IMR-90 (cell line): ENCODE measurements at regions not wholly inside any gene's neighbourhood (a gene's known extent, or its start where the extent isn't known, plus 50 kb on each side); places are given as distances from the start of the nearest gene placed in this dataset.

Experiments used
- ATAC-seq: fragments of 200-7000 bp; cut with Tn5 transposase; 2 replicates; pipeline ENCODE4 v1.9.1; 2020; ENCODE audit warnings: low read depth, mild to moderate bottlenecking, moderate library complexity
- BruUV-seq: library from RNA; stranded (reverse); fragments of 400-500 nt; replicated peaks from 2 replicates; lab custom pipeline; 2021; lab: Mats Ljungman, UMichigan
- CTCF ChIA-PET: fragments of 300-600 bp; formaldehyde crosslinking; extraction: SDS; loops from one replicate; lab custom pipeline; 2021; ENCODE audit warnings: antibody characterized with exemption; lab: Yijun Ruan, JAX
- POLR2A ChIA-PET: fragments of 300-600 bp; sonication (Branson Sonifier 250); formaldehyde crosslinking; loops from one replicate; lab custom pipeline; 2022; ENCODE audit warnings: antibody characterized with exemption; ENCODE audit not compliant: unreplicated experiment; lab: Charles Lee
- DNase-seq: peaks from one replicate; pipeline ENCODE4 v3.0.0; 2013
- H2AFZ ChIP-seq: replicated peaks from 2 replicates; pipeline ENCODE3; 2013; ENCODE audit warnings: low read length, mild to moderate bottlenecking; ENCODE audit not compliant: poor library complexity
- H2AK5ac ChIP-seq: 2 replicates; pipeline ENCODE4 v1.6.1; 2013; ENCODE audit warnings: low read depth, low read length, inconsistent platforms
- H2AK9ac ChIP-seq: replicated peaks from 2 replicates; pipeline ENCODE3; 2013; ENCODE audit warnings: mild to moderate bottlenecking, low read depth, low read length, moderate library complexity; ENCODE audit not compliant: poor library complexity
- H2BK120ac ChIP-seq: 2 replicates; pipeline ENCODE4 v1.6.1; 2013; ENCODE audit warnings: low read depth, low read length, inconsistent platforms
- H2BK15ac ChIP-seq: 3 replicates; pipeline ENCODE4 v1.6.1; 2013; ENCODE audit warnings: low read depth, low read length, inconsistent platforms
- H2BK20ac ChIP-seq: 2 replicates; pipeline ENCODE4 v1.6.1; 2013; ENCODE audit warnings: low read depth, mild to moderate bottlenecking, inconsistent platforms, low read length, moderate library complexity
- H2BK5ac ChIP-seq: 2 replicates; pipeline ENCODE4 v1.6.1; 2013; ENCODE audit warnings: mild to moderate bottlenecking, low read depth, low read length, inconsistent platforms; ENCODE audit not compliant: poor library complexity, severe bottlenecking
- H3K14ac ChIP-seq: replicated peaks from 2 replicates; pipeline ENCODE4 v1.6.1; 2013; ENCODE audit warnings: low read depth, low read length, inconsistent platforms
- H3K18ac ChIP-seq: 2 replicates; pipeline ENCODE4 v1.6.1; 2013; ENCODE audit warnings: low read depth, low read length, control low read depth
- H3K23ac ChIP-seq: 2 replicates; pipeline ENCODE4 v1.6.1; 2013; ENCODE audit warnings: low read depth, low read length, inconsistent platforms
- H3K27ac ChIP-seq: 2 replicates; pipeline ENCODE4 v1.5.1; 2013; ENCODE audit warnings: mild to moderate bottlenecking, control low read depth, low read length; ENCODE audit not compliant: insufficient read depth
- H3K27me3 ChIP-seq: 2 replicates; pipeline ENCODE4 v1.6.1; 2013; ENCODE audit warnings: low read length; ENCODE audit not compliant: control insufficient read depth, insufficient read depth
- H3K36me3 ChIP-seq: 2 replicates; pipeline ENCODE4 v1.6.1; 2013; ENCODE audit warnings: low read length, mixed read lengths; ENCODE audit not compliant: control insufficient read depth, insufficient read depth
- H3K4ac ChIP-seq: 2 replicates; pipeline ENCODE4 v1.6.1; 2013; ENCODE audit warnings: low read depth, low read length, inconsistent platforms
- H3K4me1 ChIP-seq: 2 replicates; pipeline ENCODE4 v1.6.1; 2013; ENCODE audit warnings: low read length, mixed read lengths; ENCODE audit not compliant: control insufficient read depth, insufficient read depth
- H3K4me2 ChIP-seq: 2 replicates; pipeline ENCODE4 v1.6.1; 2013; ENCODE audit warnings: low read depth, mild to moderate bottlenecking, control low read depth, low read length, moderate library complexity
- H3K4me3 ChIP-seq: 2 replicates; pipeline ENCODE4 v1.5.1; 2013; ENCODE audit warnings: low read depth, mild to moderate bottlenecking, control low read depth, low read length, moderate library complexity; ENCODE audit not compliant: insufficient read depth
- H3K56ac ChIP-seq: 2 replicates; pipeline ENCODE4 v1.6.1; 2013; ENCODE audit warnings: low read length, inconsistent platforms; ENCODE audit not compliant: insufficient read depth; ENCODE audit errors: extremely low read depth
- H3K79me1 ChIP-seq, 2 experiments: 2 replicates each; pipeline ENCODE4 v1.6.1; 2013; ENCODE audit warnings: low read length in 2 of 2, inconsistent platforms in 1 of 2, low read depth in 1 of 2
- H3K9ac ChIP-seq: 2 replicates; pipeline ENCODE4 v1.6.1; 2013; ENCODE audit warnings: low read depth, low read length, control low read depth
- H3K9me1 ChIP-seq: 2 replicates; pipeline ENCODE4 v1.6.1; 2013; ENCODE audit warnings: low read length, inconsistent platforms; ENCODE audit not compliant: insufficient read depth
- H3K9me3 ChIP-seq: 2 replicates; pipeline ENCODE4 v1.6.1; 2013; ENCODE audit warnings: low read length; ENCODE audit not compliant: control insufficient read depth, insufficient read depth
- H4K20me1 ChIP-seq: 2 replicates; pipeline ENCODE4 v1.6.1; 2013; ENCODE audit warnings: low read length, inconsistent platforms; ENCODE audit not compliant: insufficient read depth
- H4K5ac ChIP-seq: 2 replicates; pipeline ENCODE4 v1.6.1; 2013; ENCODE audit warnings: mild to moderate bottlenecking, low read depth, low read length, control low read depth
- H4K8ac ChIP-seq, 2 experiments: 2 replicates each; pipeline ENCODE4 v1.6.1; 2013; ENCODE audit warnings: low read depth in 2 of 2, low read length in 2 of 2, control low read depth in 1 of 2, inconsistent platforms in 1 of 2
- H4K91ac ChIP-seq: 2 replicates; pipeline ENCODE4 v1.6.1; 2013; ENCODE audit warnings: low read depth, low read length, inconsistent platforms; ENCODE audit not compliant: insufficient read depth
- MAZ ChIP-seq: IDR thresholded peaks from 2 replicates; pipeline ENCODE4 v1.6.1; 2012; ENCODE audit warnings: low read depth, mild to moderate bottlenecking, low read length, improper control_type of control experiment, moderate library complexity, borderline replicate concordance
- WGBS, 2 experiments: methylation state at CpG; one replicate each; pipeline versions ENCODE4 v1.1.5 to v1.1.7; 2013; ENCODE audit warnings: missing lambda C conversion rate in 2 of 2; ENCODE audit not compliant: insufficient read length in 1 of 2; ENCODE audit errors: extremely low coverage in 2 of 2; 5-methylcytosine and 5-hydroxymethylcytosine counted together
- dilution Hi-C: fragments of 300-500 bp; cut with HindIII; formaldehyde crosslinking; loops from one replicate; pipeline ENCODE4 v1.14.3; 2018; ENCODE audit warnings: low sequenced_read_pairs; ENCODE audit not compliant: unreplicated experiment
- in situ Hi-C: fragments of 300-500 bp; cut with MboI; formaldehyde crosslinking; loops from 3 replicates; pipeline ENCODE4 v1.14.3; 2019; ENCODE audit warnings: low sequenced_read_pairs, inconsistent platforms, mixed read lengths
- intact Hi-C: fragments of 100-400 bp; cut with micrococcal nuclease; formaldehyde crosslinking; loops from 2 replicates; pipeline ENCODE4 v1.10.0; 2022

GRCh38 chr5:74402553-74402952 lies 238.0 kb downstream of the ENC1 start:
- Histone ChIP-seq H2BK15ac (no peak overlapping the region), H2AK5ac (no peak overlapping the region), H4K91ac (no peak overlapping the region), H3K18ac (no peak overlapping the region), H3K27ac (no peak overlapping the region), H3K9me1 (no peaks in the 10 kb centered on the region), H2AFZ (no peak overlapping the region), H3K27me3 (peaks cover 13% of the 10 kb centered on the region), H3K14ac (no peak overlapping the region), H3K9me3 (peaks cover 4% of the 10 kb centered on the region; the same call in 1 of the 2 replicates), H3K4me1 (no peaks in the 10 kb centered on the region), H3K9ac (no peak overlapping the region), H3K4ac (no peak overlapping the region), H3K79me1 (no peaks in the 10 kb centered on the region), H2BK120ac (no peak overlapping the region), H3K4me2 (no peak overlapping the region), H3K56ac (no peak overlapping the region), H2AK9ac (no peak overlapping the region), H4K20me1 (no peaks in the 10 kb centered on the region), H3K36me3 (no peaks in the 10 kb centered on the region), H3K23ac (no peak overlapping the region), H2BK20ac (no peak overlapping the region), H3K4me3 (no peak overlapping the region), H2BK5ac (no peak overlapping the region), H4K5ac (no peak overlapping the region), H4K8ac (no peak overlapping the region)
- in situ Hi-C loops (no loop called here), dilution Hi-C loops (no loop called here), intact Hi-C loops (no loop called here)
- 29% methylated on average over 1 of the region's 4 CpGs; no CpG with 5 or more reads in 1 of the 2 experiments for WGBS, 2 experiments
- no peak for TF ChIP-seq MAZ
- DNase-seq (no peak), ATAC-seq (no peak)
- ChIA-PET CTCF (interaction anchor here (1.1 kb wide), 1 partner anchor 10 kb away, joined by 4 read pairs; no protein-coding TSS in a partner anchor), POLR2A (no interaction called here)
- no TSS peak for BruUV-seq
